ENCODE measurements at regions not wholly inside any gene's neighbourhood (a gene's known extent, or its start where the extent isn't known, plus 50 kb on each side); places are given as distances from the start of the nearest gene placed in this dataset.

GRCh38 chr6:78436335-78436734 is 431.0 kb upstream of the IRAK1BP1 start:
- H3K27me3 ChIP-seq: no peaks in the 10 kb centered on the region

GRCh38 chr6:78438135-78438534 is 429.2 kb upstream of the IRAK1BP1 start:
- Histone ChIP-seq H3K4me1 (no peaks in the 10 kb centered on the region), H3K4me3 (no peak overlapping the region), H3K36me3 (no peaks in the 10 kb centered on the region), H3K27ac (no peak overlapping the region), H3K27me3 (no peaks in the 10 kb centered on the region), H3K9me3 (no peaks in the 10 kb centered on the region)
- TF ChIP-seq EP300 (IDR thresholded peaks at IDR 0.05; ENCODE audit: low read depth) (no peak), POLR2A (IDR thresholded peaks at IDR 0.05) (no peak), CTCF (IDR thresholded peaks at IDR 0.05) (no peak)
- WGBS, 2 donors (ENCODE audit: low coverage in 1 of 2): 55 to 61% methylated on average over 2 of the region's 2 CpGs
- no peak for DNase-seq
- in situ Hi-C loops (cut with MboI; ENCODE audit: low pct_ligation_motif_present in 1 of 4, low pct_unique_long_range_greater_than_20kb in 1 of 4, low sequenced_read_pairs in 3 of 4): no loop called here
- intact Hi-C loops (cut with DNase I; ENCODE audit: low total_unique reads): no loop called here

More at GRCh38 chr6:78436335-78436734, 431.0 kb upstream of the IRAK1BP1 start:
- no peak overlapping the region for H3K27ac ChIP-seq
- no peaks in the 10 kb centered on the region for H3K4me1 ChIP-seq
- H3K36me3 ChIP-seq: no peaks in the 10 kb centered on the region
- DNase-seq: no peak
- no peak overlapping the region for H3K4me3 ChIP-seq
- TF ChIP-seq POLR2AphosphoS5 (IDR thresholded peaks at IDR 0.05): no peak
- TF ChIP-seq EP300 (IDR thresholded peaks at IDR 0.05; ENCODE audit: low read depth): no peak
- TF ChIP-seq CTCF (IDR thresholded peaks at IDR 0.05): no peak
- TF ChIP-seq POLR2A (IDR thresholded peaks at IDR 0.05): no peak
- intact Hi-C loops (cut with DNase I; ENCODE audit: low total_unique reads) (no loop called here), in situ Hi-C loops (cut with MboI; ENCODE audit: low pct_ligation_motif_present in 1 of 4, low pct_unique_long_range_greater_than_20kb in 1 of 4, low sequenced_read_pairs in 3 of 4) (no loop called here)
- no peaks in the 10 kb centered on the region for H3K9me3 ChIP-seq

- Histone ChIP-seq H3K36me3 (no peaks in the 10 kb centered on the region), H3K9me3 (no peaks in the 10 kb centered on the region), H3K4me1 (no peaks in the 10 kb centered on the region), H3K27me3 (no peaks in the 10 kb centered on the region), H3K27ac (no peak overlapping the region), H3K4me3 (no peak overlapping the region)
- intact Hi-C loops (cut with DNase I; ENCODE audit: low total_unique reads): no loop called here
- 58 to 100% methylated on average over 1 to 3 of the region's 3 CpGs for WGBS, 2 donors (ENCODE audit: low coverage in 1 of 2)
- TF ChIP-seq EP300 (IDR thresholded peaks at IDR 0.05; ENCODE audit: low read depth): no peak
- no peak for TF ChIP-seq POLR2AphosphoS5 (IDR thresholded peaks at IDR 0.05)
- TF ChIP-seq POLR2A (IDR thresholded peaks at IDR 0.05): no peak
- no peak for TF ChIP-seq CTCF (IDR thresholded peaks at IDR 0.05)
- DNase-seq: no peak
- in situ Hi-C loops (cut with MboI; ENCODE audit: low pct_ligation_motif_present in 1 of 4, low pct_unique_long_range_greater_than_20kb in 1 of 4, low sequenced_read_pairs in 3 of 4): no loop called here
Measured at GRCh38 chr6:78460711-78461110, 406.6 kb upstream of the IRAK1BP1 start.

- in situ Hi-C loops (cut with MboI; ENCODE audit: low pct_ligation_motif_present in 1 of 4, low pct_unique_long_range_greater_than_20kb in 1 of 4, low sequenced_read_pairs in 3 of 4) (no loop called here), intact Hi-C loops (cut with DNase I; ENCODE audit: low total_unique reads) (no loop called here)
- Histone ChIP-seq H3K4me3 (no peak overlapping the region), H3K36me3 (no peaks in the 10 kb centered on the region), H3K4me1 (no peaks in the 10 kb centered on the region), H3K27me3 (no peaks in the 10 kb centered on the region), H3K27ac (no peak overlapping the region), H3K9me3 (no peaks in the 10 kb centered on the region)
- 86 to 92% methylated on average over 6 to 10 of the region's 10 CpGs for WGBS, 2 donors (ENCODE audit: low coverage in 1 of 2)
- TF ChIP-seq POLR2AphosphoS5 (IDR thresholded peaks at IDR 0.05) (no peak), POLR2A (IDR thresholded peaks at IDR 0.05) (no peak), CTCF (IDR thresholded peaks at IDR 0.05) (no peak), EP300 (IDR thresholded peaks at IDR 0.05; ENCODE audit: low read depth) (no peak)
- DNase-seq: no peak
Measured at GRCh38 chr6:78462728-78463127, 404.6 kb upstream of the IRAK1BP1 start.

All from transverse colon (tissue), 4 donors.